Hypothalamus (tissue), 51 donors: ENCODE measurements at regions not wholly inside any gene's neighbourhood (a gene's known extent, or its start where the extent isn't known, plus 50 kb on each side); places are given as distances from the start of the nearest gene placed in this dataset.

Experiments used
- DNase-seq, 51 donors: peaks; one replicate each; lab custom pipeline; 2025; lab: John Stamatoyannopoulos, UW

DNA sequence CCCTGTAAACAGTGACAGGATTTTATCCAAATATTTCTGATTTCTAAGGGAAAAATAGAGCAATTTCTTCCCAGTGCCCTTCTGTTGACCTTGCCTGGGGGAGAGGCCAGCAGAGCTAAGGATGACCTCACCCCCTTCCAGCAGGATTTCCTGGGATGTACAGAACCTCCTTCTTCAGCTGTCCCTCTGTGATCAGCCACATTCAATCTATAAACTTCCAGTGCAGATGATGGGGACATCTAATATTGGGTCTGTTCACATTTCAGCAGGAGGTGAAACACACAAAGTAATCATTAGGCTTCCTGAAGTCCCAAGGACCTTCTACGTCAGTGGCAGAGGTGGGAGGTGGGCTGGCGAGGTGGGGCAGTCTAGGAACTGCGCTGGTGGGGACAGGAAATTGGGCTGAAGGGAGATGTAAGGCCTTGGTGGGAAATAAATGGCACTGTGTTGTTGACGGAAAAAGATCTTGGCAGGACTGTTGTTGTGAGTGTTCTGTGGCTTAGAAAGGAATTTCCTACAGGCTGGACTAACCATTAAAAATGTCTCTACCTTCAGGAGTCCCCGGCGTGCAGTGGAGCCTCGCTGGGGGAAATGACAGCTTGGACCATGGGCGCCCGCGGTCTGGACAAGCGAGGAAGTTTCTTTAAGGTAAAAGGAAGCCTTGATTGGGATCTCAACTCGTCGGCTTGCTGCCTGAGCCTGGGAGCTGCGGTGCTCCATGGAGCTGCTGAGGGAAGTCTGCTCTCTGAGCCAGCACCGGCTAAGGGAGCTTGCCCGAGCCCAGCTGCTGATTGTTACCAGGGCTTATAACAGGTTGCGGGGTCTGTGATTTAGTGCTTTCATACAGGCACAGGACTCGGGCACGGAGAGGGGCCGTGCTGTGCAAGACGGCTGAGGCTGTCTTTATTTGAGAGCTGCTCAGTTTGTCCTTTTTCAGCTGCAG is 127.9 kb upstream of the NAA20 start:
- DNase-seq = peak in 39 of 51 donors; percentile 14 to 81 (median 43)

DNA sequence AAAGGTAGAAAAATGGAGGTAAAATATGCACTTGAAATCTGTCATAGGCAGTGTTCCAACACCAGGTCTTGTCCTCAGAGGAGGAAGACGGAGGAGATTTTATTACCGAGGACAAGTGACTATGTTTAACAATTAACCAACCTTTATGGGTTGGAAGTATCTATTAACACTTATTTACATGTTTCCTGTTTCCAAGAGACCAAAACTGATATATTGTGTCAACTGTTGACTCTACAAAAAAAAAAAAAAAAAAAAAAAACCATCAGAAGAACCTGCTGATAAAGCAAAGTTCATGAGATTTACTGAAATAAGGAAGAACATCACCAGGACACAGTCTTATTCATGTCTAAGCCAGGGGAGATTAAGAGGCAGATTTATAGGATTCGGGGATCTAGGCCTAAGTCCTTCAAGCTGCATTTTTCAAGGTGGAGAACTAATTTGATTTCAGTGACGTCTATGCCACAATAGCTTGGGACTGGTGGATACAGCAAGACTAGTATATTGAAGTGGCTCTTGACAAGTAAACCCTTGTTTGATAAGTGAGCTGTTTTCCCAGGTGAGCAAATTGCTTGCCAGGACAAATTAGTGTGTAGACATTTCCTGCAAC is 126.6 kb upstream of the NAA20 start:
- DNase-seq = no peak

DNA sequence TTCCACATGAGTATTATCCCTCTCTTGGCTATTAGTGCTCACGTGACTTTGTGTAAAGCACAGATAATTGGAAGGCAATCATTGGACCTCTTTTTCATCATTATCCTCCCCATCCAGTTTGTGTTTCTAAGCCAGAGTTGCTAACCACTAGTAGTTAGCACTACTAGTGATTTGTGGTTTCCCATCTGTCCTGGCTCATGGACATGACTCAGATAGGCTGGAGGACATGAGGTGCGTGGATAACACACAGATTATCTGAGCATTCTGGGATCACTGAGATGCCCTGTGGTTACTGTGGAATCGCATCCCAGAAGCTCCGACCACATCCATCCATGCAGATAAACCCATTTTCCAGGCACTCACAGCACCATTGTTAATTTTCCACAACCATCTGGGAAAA is 123.8 kb upstream of the NAA20 start:
- DNase-seq = no peak

DNA sequence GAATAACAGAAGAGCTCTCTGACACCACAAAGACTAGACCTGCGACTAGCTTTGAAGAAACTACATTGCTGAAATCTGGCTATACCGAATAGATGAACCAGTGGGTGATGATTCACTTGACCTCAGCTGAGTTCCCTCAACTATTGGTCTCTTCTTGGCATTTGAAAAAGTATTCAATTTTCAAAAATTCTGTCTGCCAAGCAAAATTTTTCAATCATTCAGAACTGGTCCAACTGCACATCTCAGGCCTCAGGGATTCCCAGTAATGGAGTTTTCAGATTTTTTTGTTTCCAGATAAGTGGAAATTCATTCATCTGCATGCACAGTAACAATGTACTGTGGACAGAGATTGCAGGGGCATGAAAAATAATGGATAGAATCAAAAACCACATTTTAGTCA is 121.4 kb upstream of the NAA20 start:
- no peak for DNase-seq

DNA sequence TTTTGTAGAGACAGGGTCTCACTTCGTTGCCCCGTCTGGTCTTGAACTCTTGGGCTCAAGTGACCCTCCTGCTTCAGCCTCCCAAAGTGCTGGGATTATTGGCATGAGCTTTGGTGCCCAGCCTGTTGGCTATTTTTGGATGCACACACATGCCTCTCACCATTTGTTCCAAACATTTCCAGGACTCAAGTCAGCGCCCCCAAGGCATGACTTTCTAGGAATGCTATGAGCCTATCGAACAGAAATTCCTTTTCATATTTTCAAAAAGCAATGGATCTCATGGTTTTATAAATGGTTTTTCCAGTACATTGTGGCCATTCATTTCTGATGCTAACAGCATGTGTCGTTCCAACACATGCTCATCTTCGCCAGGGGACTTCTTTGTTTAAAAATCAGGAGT is 119.3 kb upstream of the NAA20 start:
- no peak for DNase-seq

DNA sequence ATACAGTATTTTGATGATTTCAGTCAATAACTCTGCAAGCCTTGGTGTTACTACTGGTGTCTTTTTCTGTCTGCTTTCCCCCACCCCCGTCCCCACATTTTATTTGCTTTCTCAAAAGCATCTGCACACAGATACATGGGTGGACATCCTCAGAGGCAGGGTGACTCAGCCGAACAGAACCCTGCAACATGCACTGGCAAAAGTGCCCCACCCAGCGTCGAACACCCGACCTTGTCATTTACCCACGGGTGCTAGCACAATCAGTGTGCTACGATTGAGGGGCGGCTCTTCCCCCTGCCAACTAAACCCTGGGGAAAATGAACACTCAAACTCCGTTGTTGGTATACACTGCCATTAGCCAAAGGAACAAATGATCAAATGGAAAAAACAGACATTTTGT is 115.9 kb upstream of the NAA20 start:
- no peak for DNase-seq

DNA sequence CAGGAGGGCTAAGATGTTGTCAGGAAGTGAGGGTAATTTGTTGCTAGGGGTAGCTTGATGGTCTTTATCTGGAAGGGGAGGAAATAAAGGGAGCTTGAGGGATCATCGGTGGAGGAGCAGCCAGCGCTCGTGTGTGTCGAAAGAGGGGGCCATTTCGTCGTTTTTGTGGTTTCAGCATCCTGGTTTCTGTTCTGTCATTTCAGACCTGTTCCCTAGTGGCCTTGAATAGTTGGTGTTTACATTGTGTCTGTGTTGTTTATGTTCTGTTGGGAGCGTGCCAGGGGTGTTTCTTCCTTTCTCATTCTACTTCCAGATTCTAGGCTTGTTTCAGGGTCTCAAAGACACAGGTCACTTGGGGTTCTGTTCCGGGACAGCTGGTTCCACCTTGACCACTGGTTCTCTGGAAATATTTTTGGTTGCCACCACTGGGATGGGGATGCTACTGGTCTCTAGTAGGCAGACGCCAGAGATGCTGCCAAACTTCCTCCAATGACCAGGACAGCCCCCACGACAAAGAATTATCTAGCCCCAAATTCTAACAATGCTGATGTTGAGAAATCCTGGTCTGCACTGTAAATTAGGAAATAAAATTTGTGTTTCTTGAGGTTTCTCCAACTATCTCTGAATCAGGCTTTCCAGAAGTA is 113.9 kb upstream of the NAA20 start:
- peak in 8 of 51 donors; percentile 5 to 44 (median 19) for DNase-seq

DNA sequence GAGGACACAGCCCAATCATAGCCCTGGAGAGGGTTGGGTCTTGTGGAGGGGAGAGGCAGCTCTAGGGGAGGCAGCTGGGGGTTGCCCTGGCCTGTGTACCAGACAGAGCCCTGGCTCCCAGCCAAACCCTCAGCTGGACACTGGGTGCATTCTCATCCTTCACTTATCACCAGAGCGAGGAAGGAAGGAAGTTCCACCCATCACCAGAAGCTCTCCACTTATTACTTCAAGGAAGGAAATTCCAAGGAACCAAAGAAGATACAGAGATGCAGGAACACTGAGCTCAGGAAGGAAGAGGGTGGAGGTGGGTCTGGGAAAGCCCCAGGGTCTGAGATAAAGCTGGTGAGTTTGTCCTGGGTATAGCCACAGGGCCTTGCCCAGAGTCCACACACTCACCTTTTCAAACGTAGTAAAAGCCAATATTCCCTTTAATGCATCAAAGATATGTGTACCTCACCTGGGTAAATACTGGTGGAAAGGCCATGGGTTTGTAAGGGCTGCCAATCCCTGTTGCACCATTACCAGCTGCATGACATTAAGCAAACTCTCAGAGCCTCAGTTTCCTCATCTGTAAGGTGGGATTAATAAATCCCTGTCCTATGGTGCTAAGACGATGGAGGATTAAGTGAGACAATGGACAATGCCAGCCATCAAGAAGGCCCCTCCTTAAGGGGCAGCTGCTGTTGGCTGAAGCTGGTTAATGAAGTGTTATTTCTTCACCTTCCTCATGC is 109.7 kb upstream of the NAA20 start:
- peak in 4 of 51 donors; percentile 8 to 45 (median 15) for DNase-seq

DNA sequence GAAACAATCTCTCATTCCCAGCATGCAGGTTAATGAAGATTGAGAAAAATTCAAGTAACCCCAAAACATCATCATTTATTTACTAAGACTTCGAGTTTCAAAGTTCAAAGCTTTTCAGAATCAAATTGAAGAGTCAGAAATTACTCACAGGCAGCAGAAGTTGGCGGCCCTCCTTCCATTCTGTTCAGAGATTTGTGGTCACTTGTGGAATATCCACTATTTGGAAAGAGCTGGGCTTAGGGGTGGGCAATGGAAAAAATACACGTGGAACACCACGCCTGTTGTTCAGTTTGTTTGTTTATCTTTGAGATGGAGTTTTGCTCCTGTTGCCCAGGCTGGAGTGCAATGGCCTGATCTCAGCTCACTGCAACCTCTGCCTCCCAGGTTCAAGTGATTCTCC is 108.6 kb upstream of the NAA20 start:
- no peak for DNase-seq

DNA sequence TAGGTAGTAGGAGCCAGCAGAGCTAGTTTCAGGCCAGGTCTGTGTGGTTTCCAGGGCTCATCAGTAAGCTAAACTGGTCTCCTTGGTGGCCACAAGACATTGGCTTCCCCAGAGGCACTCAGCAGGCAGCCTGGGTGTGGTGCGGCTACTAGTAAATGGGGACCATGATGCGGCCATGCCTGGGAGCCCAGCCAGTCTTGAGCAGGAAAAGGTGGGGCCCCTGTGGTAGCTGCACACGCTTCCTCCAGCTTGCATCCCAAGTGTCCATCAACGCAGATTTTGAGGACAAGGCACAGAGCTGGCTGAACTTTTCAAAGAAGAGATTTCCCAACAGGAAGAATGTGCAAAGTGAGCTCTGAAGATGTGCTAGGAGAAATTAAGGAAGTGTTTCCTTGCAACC is 107.4 kb upstream of the NAA20 start:
- DNase-seq = peak in 7 of 51 donors; percentile 8 to 34 (median 20)

DNA sequence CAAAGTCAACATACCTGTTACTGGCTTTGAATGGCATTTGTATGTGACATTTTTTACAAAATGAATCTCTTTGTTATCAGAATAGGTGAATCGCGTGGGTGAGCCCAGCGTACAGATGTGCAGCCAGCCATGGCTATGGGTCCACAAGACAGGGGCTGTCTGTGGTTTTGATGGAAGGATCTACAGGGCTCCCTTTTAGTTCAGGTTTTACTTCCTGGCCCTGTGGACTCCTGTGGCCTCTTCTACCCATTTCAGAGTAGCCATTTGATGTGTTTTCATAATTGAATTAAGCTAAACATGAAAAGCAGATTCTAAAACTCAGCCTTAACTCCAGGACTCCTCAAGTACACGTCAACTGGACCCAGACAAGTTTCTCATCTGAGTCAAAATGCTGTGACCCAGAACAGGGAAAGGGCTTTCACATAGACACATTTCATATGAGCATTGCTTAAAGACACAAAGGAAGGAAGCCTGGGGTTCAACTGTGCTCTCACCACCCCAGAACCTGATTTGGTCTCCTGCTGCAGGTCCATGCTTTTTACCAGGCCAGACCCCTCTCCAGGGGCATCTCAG is 105.3 kb upstream of the NAA20 start:
- no peak for DNase-seq

DNA sequence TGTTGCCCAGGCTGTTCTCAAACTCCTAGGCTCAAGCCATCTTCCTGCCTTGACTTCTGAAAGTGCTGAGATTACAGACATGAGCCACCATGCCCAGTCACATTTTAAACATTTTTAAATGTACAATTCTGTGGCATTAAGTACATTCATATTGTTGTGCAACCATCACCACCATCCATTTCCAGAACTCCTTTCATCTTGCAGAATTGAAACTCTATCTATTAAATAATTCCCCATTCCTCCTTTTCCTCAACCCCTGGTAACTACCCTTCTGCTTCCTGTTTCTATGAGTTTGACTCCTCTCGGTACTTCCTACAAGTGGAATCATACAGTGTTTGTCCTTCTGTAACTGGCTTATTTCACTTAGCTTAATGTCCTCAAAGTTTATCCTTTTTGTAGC is 103.8 kb upstream of the NAA20 start:
- DNase-seq = no peak

DNA sequence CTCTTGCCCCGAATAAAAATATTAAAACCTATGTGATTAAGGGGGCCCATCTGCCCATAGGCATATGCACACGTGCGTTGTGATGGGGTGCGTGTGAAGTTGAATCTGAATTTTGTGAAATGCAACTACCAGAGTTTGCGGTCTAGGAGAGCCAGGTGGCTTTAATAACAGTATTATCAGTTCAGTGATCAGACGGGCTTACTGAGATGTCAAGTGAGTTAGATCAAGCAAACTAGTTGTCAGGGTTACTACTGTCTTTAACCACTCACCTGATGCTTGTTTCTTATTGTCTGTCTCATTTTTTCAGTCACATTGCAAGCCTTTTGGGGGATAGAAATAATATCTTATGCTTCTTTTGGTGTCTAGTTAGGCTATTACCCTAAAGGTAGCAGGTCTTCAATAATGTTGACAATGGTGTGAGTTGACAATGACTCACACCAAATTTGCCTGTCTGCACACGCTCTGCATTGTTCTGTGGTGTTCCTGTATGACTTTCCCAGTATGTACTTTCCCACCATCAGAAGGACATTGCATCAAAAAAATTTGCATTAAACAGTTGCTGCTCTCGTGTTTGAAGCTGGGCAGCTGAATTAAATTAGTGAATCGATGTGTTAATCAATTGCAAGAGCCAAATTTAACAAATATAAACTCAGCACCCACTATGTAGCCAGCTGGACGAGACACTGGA is 103.1 kb upstream of the NAA20 start:
- DNase-seq = no peak

DNA sequence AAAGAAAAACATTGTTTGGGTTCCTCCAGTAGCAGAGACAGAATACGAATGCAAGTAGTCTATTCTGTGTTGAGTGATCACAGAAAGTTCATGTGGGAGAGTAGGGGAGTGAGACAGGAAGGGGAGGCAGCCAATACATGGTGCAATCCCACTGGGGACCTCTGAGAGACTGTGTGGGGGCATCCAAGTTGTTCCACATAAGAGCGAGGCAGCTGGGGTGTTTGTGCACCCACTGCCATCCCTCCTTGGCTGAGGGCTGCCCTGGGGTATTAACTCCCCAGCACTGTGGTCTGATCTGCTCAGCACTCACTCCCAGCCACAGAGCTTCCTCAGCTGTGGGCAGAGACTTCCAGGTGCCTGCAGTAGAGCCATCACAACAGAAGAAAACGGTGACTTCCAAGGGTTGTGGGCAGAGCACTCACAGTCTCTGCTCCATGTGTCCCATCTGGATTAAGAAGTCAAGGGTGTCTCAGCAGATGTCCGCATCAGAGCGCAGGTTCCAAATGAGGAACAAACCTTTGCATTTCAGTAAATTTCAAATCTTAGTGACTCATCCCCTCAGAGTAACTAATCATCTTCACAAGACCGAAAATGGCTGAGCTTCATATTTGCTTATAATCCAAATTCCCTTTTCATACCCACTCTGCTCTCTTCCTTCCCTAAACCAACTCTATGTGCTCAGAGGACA is 101.9 kb upstream of the NAA20 start:
- DNase-seq = no peak

DNA sequence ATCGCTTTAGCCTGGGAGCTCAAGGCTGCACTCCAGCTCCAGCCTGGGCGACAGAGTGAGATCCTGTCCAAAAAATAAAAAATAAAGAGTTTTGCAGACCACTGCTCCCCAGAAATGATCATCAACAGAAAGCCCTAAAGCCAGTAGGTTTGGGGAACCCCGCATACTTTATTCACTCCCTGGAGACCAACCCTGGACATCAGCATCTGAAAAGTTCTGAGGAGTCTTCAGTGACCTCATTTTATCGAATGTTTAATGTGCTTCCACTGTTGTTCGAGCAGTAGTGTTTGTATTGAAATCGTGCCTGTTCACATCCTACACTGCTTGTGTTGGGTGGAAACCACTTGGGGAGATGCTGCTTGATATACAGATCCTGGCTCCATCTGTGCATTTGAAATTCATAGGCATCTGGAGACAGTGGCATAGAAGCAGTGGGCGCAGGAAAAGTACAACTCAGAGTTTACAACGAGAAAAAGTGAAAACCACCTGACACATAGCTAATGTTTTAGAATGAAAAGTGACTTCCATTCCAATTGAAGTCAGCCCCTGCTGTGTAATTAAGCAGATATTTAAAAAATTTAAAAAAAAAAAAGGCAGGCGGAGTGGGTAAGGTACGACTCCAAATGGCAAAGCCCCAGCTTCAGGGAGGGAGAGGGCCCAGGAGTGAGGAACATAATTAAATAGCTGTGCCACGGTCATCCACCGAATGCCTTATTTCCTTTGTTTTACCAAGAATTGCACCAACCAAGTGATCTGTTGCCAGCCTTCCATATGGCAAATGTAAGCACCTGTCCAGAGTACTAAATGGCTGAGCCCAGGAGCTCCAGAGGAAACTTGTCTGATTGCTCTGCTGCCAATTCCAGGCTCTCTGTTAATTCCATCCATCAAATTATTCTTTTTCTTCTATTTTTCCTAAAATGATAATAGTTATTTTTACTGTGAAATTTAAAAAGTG is 100.4 kb upstream of the NAA20 start:
- DNase-seq = no peak

DNA sequence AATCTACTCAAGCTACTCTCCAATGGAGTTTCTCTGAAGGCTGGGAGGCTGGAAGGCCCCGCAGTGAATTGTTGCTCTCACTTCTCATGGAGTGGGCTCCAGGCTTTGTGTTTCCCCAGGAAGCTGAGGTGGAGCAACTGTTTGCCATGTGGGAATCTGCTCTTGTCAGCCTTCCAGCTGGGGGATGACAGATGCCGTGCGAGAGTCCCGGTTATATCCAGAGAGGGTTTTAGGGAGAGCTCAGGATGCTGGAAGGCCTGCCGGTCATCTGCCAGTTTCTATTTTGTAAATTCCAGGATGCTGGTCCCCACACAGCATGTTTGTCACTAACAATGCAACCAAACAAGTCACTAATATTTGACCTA is 98.2 kb upstream of the NAA20 start:
- no peak for DNase-seq

DNA sequence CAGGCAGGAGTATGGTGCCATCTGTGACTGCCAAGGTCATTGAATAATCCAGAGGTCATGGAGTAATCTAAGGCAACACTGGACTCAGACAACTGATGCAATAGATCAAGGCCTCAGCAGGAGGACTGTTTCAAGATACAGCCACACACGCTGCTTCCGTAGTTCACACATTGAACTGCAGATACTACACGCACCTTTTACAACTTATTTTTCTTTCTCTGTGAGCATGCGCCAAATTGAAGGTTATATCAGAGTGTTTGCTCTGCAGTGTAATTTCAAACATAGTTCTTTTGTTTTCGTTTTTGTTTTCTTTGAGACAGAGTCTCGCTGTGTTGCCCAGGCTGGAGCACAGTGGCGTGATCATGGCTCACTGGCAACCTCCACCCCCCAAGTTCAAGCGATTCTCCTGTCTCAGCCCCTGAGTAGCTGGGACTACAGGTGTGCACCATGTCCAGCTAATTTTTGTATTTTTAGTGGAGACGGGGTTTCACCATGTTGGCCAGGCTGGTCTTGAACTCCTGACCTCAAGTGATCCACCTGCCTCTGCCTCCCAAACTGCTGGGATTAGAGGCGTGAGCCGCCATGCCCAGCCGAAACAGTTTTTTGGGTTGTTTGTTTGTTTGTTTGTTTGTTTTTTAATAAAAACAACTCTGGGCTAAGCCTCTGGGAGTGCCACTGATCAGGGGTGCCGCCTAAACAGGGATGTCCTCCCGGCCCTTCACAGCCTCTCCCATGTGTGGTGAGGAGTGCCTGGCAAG is 96.6 kb upstream of the NAA20 start:
- no peak for DNase-seq
